ENCODE measurements at regions not wholly inside any gene's neighbourhood (a gene's known extent, or its start where the extent isn't known, plus 50 kb on each side); places are given as distances from the start of the nearest gene placed in this dataset.

GRCh38 chr20:57838670-57839151 is 128.9 kb upstream of the PMEPA1 start:
- DNase-seq, result no peak

DNA sequence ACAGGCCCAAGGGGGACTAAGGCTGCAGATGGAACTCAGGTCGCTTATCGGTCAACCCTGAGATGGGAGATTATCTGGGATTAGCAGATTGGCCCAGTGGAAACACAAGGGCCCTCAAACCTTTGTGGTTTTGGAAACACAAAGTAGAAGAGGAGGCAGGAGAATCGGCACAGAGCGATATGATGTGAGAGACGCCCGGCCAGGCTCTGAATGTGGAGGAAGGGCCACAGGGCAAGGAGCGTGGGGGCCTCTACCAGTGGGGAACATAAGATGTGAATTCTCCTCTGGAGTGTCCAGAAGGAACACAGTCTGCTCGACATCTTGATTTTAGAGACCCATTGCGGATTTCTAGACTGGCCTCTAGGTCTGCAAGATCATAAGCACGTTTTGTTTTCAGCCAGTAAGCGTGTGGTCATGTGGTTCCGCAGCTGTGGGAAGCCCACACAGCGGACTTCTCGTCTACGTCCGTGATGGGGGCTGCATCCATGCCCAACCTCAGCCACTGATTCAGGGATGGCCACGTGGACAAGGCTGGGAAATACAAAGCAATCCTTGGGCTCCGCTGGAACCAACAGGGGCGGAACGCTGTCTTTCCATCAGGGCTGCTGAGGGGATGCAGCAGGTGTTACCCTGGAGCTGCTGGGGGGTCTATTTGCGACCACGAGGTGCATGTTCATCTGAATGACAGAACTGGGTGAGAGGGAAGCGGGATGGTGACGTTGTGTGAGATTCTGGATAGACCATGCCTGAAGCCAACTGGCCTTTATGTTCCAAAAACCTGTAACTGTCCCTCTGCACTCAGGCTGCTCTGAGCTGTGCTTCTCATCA is 127.6 kb upstream of the PMEPA1 start:
- DNase-seq, result no peak

DNA sequence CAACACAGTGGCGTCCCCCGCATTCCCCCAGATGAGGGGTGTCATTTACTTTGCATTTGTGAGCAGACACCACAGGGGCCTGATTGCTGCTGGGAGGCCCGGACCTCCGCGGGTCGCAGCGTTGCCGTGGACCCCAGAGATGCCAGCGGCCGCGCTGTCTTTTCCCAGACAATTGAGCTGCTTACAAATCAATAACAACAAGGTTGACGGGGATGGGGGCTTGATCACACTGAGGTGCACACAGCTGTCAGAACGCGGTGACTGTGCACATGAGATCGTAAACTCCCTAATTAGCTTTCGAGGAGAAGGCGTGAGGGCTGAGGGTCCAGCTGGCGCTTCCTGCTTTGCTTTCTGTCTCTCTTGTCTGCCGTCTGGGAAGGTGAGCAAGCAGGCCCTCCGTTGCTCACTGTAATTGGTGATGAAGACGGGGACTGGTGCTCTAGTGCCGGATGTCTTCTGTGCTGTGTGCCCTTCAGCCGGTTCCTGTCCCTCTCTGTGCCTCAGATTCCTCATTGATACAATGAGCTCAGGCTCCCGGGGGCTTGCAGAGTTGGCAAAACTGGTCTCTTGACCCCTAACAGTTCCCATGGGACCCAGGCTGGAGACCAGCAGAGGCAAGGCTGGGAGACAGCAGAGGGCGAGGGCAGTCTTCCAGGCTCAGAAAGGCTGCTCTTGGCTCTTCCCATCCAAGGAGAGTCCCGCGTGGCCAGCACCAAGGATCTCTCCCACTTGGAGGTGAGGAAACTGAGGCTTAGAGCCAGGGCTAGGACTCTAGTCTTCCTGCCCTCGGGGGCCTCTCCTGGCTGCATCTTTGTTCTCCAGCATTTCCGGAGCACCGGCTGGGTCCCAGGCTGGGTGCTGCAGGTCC is 126.0 kb upstream of the PMEPA1 start:
- no peak for DNase-seq

GRCh38 chr20:57835074-57835452 is 125.2 kb upstream of the PMEPA1 start:
- DNase-seq, result no peak

DNA sequence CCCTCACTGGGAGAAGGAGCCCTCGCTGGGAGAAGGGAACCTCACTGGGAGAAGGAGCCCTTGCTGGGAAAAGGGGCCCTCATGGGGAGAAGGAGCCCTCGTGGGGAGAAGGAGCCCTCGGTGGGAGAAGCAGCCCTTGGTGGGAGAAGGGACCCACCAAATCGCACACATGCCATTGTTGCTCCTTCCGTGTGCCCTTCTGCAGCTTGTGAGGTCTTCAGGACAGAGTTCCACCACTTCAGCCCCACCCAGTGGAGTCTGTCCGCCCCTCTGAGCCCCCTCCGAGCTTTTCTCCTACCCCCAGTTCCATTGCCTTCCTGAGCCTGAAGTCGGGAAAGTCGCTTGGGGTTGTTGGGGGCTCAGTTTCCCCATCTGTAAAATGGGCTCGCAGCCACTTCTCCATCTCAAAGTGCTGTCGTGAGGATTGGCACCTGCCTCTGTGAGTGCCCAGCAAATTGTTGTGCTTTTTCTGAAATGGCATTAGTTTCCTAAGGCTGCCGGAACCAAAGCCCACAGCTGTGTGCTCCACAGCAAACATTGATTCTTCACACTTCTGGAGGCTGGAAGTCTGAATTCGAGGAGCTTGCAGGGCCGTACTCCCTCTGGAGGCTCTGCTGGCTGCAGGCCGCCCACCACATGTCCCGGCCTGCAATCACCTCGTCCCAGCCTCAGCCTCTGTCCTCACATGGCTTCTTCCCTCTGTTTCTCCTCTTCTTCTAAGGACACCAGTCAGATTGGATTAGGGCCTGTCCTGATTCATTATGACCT is 124.7 kb upstream of the PMEPA1 start:
- DNase-seq, result no peak

DNA sequence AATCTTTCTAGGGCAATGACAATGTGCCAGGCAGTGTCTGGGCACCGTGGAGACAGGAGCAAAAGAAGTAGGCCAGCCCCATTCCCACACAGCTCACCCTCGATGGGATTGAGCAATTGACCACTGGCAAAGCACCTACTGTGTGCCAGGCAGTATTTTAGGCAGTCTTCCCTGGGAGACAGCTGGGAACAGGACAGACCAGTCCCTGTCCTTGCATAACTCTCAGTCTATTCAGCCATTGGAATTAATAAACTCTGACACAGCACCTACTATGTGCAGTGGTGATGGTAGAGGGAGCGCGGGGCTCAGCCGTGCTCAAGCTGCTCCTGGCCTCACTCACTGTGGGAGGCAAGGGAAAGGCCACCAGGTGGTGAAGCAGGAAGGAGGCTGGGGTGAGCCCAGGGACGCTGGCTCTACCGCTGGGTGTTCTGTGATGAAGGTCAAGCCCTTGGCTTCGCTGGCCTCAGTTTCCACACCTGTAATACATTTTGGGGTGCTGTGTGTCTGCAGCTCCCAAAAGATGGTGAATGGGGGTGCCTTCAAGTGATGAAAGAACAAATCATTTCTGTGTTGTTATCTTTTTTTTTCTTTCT is 122.3 kb upstream of the PMEPA1 start:
- DNase-seq, result no peak

GRCh38 chr20:57831326-57831992 is 121.6 kb upstream of the PMEPA1 start:
- no peak for DNase-seq

DNA sequence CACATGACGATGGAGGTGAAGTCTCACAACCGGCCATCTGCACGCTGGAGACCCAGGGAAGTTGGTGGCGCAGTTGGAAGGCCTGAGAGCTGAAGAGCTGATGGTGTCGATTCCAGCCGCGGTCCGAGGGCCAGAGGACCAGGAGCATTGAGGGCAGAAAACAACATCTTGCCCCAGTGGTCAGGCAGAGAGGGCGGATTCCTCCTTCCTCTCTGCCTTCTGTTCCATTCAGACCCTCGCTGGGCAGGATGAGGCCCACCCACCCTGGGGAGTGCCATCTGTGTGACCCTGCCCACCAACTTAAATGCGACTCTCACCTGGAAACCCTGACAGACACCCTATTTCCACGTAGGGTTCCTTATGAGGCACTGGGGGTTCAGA is 120.7 kb upstream of the PMEPA1 start:
- no peak for DNase-seq

GRCh38 chr20:57829805-57830514 is 120.1 kb upstream of the PMEPA1 start:
- DNase-seq, result no peak

DNA sequence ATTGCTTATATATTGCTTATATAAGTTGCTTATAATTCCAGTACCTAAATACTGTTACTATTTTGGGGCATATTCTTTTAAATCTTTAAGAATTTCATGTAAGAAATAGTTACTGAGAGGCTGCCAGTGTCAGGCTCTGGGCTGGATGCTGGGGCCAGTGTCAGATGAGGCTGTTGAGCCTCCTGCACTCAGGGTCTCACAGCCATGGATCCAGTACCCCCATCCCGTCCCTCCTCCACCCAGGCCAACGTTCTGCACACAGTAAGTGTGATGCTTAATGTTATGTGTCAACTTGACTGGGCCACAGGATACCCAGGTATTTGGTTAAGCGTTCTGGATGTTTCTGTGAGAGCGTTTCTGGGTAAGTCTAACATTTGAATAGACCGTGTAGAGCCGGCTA is 119.5 kb upstream of the PMEPA1 start:
- no peak for DNase-seq

- no peak for DNase-seq
These were observed 118.9 kb upstream of the PMEPA1 start for GRCh38 chr20:57828696-57829095.

- no peak for DNase-seq
These were observed 117.0 kb upstream of the PMEPA1 start for GRCh38 chr20:57826666-57827287.

GRCh38 chr20:57824909-57825308 is 115.1 kb upstream of the PMEPA1 start:
- DNase-seq, result no peak

DNA sequence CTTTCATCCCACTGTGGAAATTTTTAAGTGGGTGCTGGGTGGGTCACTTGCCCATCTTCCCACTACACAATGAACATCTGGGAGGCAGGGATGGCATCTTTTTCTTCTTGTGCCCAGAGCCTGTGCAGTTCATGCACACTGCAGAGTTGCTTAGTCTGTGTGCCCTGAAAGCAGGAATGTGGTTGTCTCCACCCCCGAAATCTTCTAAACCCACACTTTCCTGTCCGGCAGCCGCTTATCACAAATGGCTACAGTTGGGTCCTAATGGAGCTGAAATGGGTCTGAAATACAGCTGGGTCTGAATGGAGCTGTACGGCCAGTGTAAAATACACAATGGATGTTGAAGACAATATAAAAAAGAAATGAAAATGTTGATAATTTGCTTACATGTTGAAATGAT is 112.1 kb upstream of the PMEPA1 start:
- no peak for DNase-seq

DNA sequence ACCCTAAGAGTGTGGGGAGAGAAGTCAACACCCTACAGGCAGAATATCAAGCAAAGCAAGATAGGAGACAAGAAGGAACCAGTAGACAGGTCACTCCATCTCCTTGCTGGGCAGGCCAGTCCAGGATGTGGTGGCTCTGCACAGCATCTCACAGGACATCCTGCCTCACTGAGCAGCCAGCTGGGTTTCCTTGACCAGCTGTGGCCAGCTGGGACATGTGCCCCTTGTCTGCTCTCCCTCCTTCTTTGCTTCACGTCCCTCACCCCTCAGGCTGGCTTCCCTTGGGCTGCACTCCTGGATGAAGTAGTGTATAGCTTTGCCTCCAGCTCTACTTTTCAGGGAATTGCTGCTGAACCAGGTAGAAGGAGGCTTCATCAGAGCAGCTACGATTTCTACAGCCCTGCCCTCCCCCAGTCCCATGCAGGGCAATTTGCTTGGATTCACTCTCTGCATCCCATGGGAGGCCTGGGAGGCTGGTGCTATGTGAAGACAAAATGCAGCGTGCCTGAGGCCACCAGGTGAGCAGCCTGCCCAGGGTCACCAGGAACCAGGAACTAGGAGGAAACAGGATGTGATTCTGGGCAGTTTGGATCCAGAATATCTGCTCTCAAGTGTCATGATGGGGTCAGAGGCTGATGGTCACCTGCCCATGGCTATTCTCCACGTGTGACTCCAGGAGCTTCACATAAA is 110.0 kb upstream of the PMEPA1 start:
- no peak for DNase-seq

GRCh38 chr20:57819291-57819690 is 109.5 kb upstream of the PMEPA1 start:
- DNase-seq, result no peak

- no peak for DNase-seq
These were observed 108.8 kb upstream of the PMEPA1 start for GRCh38 chr20:57818418-57819181.

DNA sequence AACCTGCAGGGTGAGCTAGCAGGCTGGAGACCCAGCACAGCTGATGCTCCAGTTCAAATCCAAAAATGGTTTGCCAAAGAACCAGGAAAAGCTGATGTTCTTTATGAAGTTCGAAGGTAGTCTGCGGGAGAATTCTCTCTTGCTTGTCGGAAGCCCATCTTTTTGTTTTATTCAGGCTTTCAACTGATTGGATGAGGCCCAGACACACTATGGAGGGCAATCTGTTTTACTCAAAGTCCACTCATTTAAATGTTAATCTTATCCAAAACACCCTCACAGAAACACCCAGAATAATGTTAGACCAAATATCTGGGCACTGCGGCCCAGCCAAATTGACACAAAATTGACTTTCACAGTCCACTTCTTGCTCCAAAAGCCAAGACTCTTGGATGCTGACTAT is 105.6 kb upstream of the PMEPA1 start:
- DNase-seq, result no peak

GRCh38 chr20:57814529-57814928 is 104.7 kb upstream of the PMEPA1 start:
- no peak for DNase-seq
